Cardiac muscle cell (in vitro differentiated cells and primary cell): ENCODE measurements at regions not wholly inside any gene's neighbourhood (a gene's known extent, or its start where the extent isn't known, plus 50 kb on each side); places are given as distances from the start of the nearest gene placed in this dataset.

Experiments used
- DNase-seq, 2 donors: peaks; one replicate each; pipeline versions ENCODE4 v3.0.0 to v3.0.0-alpha.2; 2010 to 2017; ENCODE audit warnings: low read depth in 1 of 2, low spot score in 1 of 2
- H3K27ac ChIP-seq: fragments of 200-600 bp; sonication (generic); 2 replicates; pipeline ENCODE4 v1.5.1; 2016
- H3K27me3 ChIP-seq: fragments of 200-600 bp; sonication (generic); 2 replicates; pipeline ENCODE4 v1.6.0; 2016; ENCODE audit warnings: control low read depth
- H3K36me3 ChIP-seq: fragments of 200-600 bp; sonication (generic); 2 replicates; pipeline ENCODE4 v1.5.1; 2016; ENCODE audit warnings: control low read depth
- H3K4me1 ChIP-seq: fragments of 200-600 bp; sonication (generic); 2 replicates; pipeline ENCODE4 v1.8.1; 2017; ENCODE audit warnings: low read depth, mild to moderate bottlenecking, mixed run types
- H3K4me3 ChIP-seq: fragments of 200-600 bp; sonication (generic); 2 replicates; pipeline ENCODE4 v1.5.1; 2016; ENCODE audit warnings: mild to moderate bottlenecking
- H3K9me3 ChIP-seq: fragments of 200-600 bp; sonication (generic); 2 replicates; pipeline ENCODE4 v1.5.1; 2017; ENCODE audit warnings: low read depth, mild to moderate bottlenecking, control low read depth
- TF ChIP-seq, protein P1 (sequence below): IDR thresholded peaks from 2 replicates; pipeline ENCODE4 v1.5.1; 2012; ENCODE audit warnings: low read depth, mild to moderate bottlenecking, low read length

GRCh38 chr2:6214471-6214870 lies 522.3 kb downstream of the SOX11 start:
- H3K9me3 ChIP-seq = no peaks in the 10 kb centered on the region
- H3K4me1 ChIP-seq = no peaks in the 10 kb centered on the region
- no peak overlapping the region for H3K27ac ChIP-seq
- no peak for DNase-seq
- TF ChIP-seq, protein P1, sequence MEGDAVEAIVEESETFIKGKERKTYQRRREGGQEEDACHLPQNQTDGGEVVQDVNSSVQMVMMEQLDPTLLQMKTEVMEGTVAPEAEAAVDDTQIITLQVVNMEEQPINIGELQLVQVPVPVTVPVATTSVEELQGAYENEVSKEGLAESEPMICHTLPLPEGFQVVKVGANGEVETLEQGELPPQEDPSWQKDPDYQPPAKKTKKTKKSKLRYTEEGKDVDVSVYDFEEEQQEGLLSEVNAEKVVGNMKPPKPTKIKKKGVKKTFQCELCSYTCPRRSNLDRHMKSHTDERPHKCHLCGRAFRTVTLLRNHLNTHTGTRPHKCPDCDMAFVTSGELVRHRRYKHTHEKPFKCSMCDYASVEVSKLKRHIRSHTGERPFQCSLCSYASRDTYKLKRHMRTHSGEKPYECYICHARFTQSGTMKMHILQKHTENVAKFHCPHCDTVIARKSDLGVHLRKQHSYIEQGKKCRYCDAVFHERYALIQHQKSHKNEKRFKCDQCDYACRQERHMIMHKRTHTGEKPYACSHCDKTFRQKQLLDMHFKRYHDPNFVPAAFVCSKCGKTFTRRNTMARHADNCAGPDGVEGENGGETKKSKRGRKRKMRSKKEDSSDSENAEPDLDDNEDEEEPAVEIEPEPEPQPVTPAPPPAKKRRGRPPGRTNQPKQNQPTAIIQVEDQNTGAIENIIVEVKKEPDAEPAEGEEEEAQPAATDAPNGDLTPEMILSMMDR = no peak
- no peaks in the 10 kb centered on the region for H3K36me3 ChIP-seq
- no peak overlapping the region for H3K4me3 ChIP-seq
- H3K27me3 ChIP-seq = no peaks in the 10 kb centered on the region

- no peaks in the 10 kb centered on the region for H3K36me3 ChIP-seq
- no peaks in the 10 kb centered on the region for H3K4me1 ChIP-seq
- H3K9me3 ChIP-seq = no peaks in the 10 kb centered on the region
- TF ChIP-seq, protein P1 = no peak
- no peak overlapping the region for H3K27ac ChIP-seq
- no peaks in the 10 kb centered on the region for H3K27me3 ChIP-seq
- DNase-seq = no peak
- no peak overlapping the region for H3K4me3 ChIP-seq
Measured at GRCh38 chr2:6215053-6215452, 522.9 kb downstream of the SOX11 start.

DNA sequence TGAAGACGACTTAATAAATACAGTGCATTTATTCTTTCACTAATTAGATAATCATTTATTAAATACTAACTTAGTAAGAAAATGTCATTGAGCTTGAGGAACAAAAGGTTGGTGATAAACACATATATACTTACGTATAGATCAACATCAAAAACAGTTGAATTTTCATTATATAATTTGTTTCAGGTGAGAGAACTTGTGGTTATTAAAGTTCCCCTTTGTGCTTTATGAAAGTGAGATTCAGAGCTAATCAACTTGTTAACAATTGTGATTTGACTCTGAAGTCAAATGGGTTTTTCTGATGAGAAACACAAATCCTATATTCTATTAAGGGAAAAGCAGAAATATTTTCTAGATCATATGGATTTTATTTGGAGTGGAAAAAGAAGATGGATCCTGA lies 524.0 kb downstream of the SOX11 start:
- Histone ChIP-seq H3K27me3 (no peaks in the 10 kb centered on the region), H3K4me3 (no peak overlapping the region), H3K4me1 (no peaks in the 10 kb centered on the region), H3K9me3 (no peaks in the 10 kb centered on the region), H3K27ac (no peak overlapping the region), H3K36me3 (no peaks in the 10 kb centered on the region)
- no peak for DNase-seq
- TF ChIP-seq, protein P1 = no peak

GRCh38 chr2:6218926-6219325 lies 526.7 kb downstream of the SOX11 start:
- Histone ChIP-seq H3K4me1 (no peaks in the 10 kb centered on the region), H3K27ac (no peak overlapping the region), H3K27me3 (no peaks in the 10 kb centered on the region), H3K9me3 (no peaks in the 10 kb centered on the region), H3K36me3 (no peaks in the 10 kb centered on the region), H3K4me3 (no peak overlapping the region)
- TF ChIP-seq, protein P1 = no peak
- DNase-seq = no peak

DNA sequence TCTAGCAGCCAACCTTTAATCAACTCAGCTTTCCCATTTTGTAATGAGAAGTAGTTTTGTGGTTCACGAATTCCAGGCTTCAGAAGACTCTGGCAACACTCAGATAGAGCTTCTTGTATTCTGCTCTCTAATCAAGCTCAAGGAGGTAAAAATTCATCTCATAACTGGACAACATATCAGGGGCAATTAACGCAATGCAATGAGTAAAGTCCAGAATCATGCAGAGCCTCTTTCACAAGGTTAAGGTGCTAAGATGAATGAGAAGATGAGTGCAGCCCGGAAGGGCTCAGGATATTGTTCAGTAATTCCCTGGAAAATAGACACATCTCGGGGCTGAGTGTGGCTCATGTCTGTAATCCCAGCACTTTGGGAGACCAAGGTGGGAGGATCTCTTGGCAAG lies 527.7 kb downstream of the SOX11 start:
- H3K27me3 ChIP-seq = no peaks in the 10 kb centered on the region
- H3K9me3 ChIP-seq = no peaks in the 10 kb centered on the region
- no peaks in the 10 kb centered on the region for H3K4me1 ChIP-seq
- no peak overlapping the region for H3K27ac ChIP-seq
- TF ChIP-seq, protein P1 = no peak
- no peak overlapping the region for H3K4me3 ChIP-seq
- H3K36me3 ChIP-seq = no peaks in the 10 kb centered on the region
- no peak for DNase-seq

DNA sequence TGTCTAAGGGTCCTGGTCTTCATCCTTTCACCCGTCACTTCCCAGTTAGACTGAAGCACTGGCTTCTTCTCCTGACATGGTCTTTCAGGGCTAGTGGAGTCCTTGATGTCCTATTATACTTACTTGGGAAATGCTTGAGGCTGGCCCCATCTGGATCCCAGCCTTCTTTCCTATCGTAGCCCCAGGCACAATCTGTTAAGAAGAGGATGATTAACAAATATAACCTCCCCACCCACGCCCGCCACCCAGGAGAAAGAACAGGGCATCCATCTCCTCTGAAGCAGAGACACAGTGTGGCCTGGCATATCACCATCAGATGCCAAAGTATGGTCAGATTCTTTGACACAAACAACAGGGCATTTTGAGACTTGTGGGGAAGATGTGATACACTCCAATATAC lies 530.1 kb downstream of the SOX11 start:
- no peaks in the 10 kb centered on the region for H3K9me3 ChIP-seq
- DNase-seq = no peak
- no peaks in the 10 kb centered on the region for H3K4me1 ChIP-seq
- TF ChIP-seq, protein P1 = no peak
- H3K36me3 ChIP-seq = no peaks in the 10 kb centered on the region
- H3K4me3 ChIP-seq = no peak overlapping the region
- no peak overlapping the region for H3K27ac ChIP-seq
- H3K27me3 ChIP-seq = no peaks in the 10 kb centered on the region
